ENCODE measurements at regions not wholly inside any gene's neighbourhood (a gene's known extent, or its start where the extent isn't known, plus 50 kb on each side); places are given as distances from the start of the nearest gene placed in this dataset.
"Not testable (repeated sequence)": the region's sequence is repeated elsewhere in the genome, so short reads cannot be mapped to it uniquely, and the experiment has no call there.

DNA sequence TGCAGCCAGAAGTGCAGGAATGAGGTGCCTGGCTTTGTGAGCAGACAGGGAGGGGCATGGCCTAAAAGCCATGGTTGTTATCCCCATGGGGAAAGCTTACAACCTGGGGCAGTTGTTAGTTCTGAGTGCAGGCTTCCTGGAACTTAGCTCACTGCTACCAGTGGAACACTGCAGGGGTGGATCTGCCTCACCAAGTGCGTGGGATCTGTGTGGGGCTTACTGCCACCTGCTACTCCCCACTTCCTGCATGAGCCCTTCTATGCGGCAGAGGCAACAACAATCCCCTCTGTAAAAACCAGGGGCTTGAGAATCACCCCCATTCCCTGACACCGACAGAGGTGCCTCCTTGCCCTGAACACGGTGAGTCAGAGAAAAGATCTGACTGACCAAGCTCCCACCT lies 174.6 kb downstream of the SPIN4 start:
- not testable (repeated sequence) for DNase-seq

DNA sequence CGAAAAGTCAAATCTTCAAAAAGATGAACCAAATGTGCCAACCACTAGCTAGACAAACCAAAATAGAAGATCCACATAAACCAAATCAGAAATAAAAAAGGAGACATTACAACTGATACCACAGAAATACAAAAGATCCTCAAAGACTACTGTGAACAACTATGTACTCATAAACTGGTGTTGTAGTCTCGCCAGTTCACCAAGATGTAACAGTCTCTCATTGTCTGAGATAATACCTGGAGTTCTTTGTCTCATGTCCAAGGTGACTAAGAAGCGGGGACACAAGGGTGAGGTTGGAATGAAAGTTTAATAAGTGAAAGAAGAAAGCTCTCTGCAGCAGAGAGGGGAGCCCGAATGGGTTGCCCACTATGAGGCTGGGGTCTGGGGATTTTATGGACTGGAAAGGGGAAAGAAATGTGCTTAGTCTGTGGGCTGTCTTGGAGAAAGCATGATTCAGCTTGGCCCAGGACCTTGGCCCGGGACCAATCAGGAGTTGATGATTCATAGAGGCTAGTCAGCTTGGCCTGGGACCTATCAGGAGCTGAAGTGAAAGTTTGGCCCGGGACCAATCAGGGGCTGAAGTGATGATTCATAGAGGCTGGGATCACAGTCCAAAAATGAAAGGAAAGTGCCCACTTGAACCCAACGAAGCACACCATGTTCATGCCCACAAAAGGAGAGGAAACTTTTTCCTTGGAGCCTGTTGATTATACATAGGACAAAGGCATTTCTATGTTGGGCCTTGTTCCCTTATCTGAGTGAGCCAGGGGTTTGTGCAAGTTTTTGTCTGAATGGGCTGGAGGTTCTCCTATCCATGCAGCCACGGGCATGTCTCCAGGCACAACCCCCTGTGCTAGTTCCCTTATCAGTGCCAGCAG lies 177.1 kb downstream of the SPIN4 start:
- not testable (repeated sequence) for DNase-seq

DNA sequence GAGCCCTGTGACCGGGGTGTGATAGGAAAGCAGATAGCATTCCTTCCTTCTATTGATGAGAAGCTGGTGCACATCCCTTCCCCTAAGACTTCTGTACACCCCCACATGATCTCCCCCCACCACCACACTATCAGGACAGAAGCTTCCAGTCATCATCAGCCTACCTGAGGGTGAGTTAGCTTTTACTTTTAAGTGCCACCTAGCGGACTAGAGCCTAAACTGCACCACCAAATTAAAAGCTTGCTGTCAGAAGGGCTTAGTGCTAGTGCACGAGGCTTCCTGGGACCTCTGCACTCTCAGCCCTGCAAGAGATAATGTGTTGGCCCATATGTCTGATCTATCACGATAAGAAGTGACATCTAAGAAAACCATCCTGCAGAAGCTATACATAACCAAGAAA lies 181.7 kb downstream of the SPIN4 start:
- DNase-seq = not testable (repeated sequence)

DNA sequence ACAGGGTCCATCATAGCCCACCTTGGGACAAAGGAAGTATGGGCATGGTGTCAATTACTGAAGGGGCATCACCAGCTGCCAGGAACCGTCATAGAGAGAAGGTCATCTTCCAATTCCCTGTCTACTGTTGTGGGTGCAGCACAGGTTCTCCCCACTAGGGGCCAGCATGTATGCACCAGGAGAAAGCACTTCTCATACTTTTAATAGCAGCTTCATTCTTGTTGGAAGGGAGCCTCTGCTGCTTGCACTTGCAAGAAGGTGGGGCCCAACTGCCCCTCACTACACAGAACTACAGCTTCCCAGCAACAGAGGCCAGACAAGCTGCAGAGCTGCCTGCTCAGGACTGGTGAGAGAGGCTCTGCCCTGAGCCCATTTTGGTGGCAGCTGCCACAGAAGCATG lies 182.2 kb downstream of the SPIN4 start:
- DNase-seq = not testable (repeated sequence)

DNA sequence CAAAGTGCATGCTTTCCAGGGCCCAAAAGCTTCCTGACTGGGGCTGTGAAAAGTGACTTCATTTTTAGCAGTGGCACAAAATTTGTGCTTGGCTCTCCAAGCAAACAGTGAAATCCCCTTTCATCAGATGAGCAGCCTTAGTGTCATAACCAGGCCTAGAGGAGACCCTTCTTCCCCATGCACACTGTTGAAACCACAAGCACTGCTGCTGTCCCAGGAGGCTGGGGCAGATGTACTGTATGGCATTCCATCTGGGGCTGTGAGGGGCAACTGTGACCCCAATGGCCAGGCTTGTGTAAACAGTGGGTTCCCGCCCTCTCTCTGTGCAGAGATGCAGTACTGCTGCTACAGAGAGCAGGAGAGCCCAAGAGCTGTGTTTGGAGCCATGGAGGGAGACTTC lies 184.1 kb downstream of the SPIN4 start:
- DNase-seq = not testable (repeated sequence)

DNA sequence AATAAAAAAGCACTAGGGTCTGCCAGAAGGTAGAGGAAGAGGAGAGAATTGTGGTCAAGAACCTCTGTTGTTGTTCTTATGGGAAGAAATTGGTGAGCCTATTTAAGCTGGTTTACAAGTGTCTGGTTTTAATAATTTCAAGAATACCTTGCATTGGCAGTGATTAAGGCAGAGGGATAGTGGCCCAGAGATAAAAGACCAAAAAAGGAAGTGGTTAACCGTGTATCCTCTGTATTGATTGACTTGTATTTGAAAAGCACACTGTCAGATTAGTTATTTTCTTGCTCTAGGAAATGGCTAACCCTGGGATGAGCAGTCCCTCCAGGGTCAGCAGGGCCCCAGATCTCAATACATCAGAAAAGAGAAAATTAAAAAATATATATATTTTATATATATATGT lies 190.1 kb downstream of the SPIN4 start:
- not testable (repeated sequence) for DNase-seq

DNA sequence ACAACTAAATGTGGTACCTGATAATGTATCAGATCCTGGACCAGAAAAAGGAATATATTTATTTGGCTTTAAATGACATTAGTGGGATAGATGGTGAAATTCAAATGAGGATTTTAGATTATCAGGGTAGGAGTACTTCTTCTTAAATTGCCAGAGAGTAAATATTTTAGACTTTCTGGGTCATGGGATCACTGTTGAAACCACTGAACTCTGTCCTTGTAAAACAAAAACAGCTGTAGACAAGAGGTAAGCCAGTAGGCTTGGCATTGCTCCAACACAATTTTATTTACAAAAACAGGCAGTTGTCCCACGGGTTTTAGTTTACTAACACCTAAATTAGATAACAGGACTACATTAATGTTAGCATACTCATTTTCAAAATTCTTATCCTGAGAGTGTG lies 190.8 kb downstream of the SPIN4 start:
- not testable (repeated sequence) for DNase-seq

DNA sequence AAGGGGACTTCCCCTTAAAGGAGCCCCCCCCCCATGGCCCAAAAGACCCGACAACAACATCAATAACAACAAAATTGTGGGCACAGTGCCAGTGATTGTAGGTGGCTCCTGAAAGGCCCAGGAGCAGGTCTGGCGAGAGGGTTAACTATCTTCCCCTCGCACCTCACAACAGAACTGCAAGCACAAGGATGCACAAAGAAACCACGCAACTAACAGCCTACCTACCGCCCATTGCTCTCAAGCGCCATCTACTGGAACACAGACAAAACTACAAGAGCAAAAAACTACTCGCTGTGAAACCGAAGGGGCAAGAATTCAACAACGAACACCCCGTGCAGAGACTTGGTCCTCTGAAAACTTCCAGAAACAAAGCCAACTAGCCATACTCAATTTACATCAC lies 205.6 kb downstream of the SPIN4 start:
- not testable (repeated sequence) for DNase-seq

DNA sequence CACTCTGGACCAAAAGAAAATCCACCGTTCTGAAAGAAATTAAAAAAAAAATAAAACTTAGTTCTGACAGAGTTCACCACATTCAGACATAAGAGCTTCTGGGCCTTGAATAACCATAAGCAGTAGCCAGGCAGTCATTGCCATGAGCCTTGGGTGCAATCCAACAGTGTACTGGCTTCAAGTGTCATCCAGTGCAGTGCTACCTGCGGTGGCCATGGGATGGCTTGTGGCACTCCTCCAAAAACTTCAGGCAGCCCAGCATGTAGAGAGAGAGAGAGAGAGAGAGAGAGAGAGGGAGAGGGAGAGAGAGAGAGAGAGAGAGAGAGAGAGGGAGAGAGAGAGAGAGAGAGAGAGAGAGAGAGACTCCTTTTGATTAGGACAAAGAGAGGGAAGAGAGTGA lies 208.5 kb downstream of the SPIN4 start:
- DNase-seq = not testable (repeated sequence)

DNA sequence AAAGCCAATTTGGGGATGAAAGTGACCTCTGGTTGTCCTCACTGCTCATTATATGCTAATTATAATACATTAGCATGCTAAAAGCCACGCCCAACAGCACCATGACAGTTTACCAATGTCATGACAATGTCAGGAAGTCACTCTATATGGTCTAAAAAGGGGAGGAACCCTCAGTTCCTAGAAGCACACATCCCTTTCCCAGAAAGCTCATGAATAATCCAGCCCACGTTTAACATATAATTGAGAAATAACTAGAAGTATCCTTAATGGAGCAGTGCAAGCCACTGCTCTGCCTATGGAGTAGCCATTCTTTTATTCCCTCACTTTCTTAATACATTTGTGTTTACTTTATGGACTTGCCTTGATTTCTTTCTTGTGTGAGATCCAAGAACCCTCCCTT lies 215.3 kb downstream of the SPIN4 start:
- DNase-seq = not testable (repeated sequence)

DNA sequence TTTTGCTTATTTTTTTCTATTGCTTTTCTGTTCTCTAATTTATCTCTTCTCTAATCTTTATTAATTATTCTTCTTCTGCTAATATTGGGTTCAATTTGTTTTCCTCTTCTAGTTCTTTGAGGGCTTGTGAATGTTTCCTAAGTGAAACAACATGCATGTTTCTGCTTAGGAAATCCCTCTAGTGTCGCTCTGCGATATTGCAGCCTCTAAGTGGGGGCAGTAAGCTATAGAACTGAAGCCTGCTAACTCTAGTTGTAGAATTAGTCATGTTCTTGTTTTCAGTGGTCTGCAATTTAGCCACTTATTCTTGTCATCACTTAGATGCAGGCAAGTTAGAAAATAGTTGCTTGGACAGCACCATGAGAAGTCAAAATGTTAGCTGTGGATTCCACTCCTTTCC lies 222.6 kb downstream of the SPIN4 start:
- DNase-seq = no peak

DNA sequence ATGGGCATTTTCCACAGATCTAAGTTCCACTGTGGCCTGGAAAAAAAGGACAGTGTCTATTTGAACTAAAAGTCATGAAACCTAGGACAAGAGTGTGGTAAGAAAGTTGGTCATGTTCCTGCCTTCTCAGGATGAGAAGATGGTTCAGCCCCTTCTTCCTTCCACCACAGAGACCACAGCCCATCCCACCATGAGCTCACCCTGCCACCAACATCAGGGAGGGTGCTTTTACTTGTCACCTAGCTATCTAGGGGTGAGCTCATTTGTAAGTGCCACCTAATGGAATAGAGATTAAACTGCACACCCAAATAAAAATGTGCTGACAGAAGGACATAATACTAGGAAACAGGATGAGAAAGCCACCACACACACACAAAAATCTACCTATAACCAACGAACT lies 235.9 kb downstream of the SPIN4 start:
- no peak for DNase-seq

DNA sequence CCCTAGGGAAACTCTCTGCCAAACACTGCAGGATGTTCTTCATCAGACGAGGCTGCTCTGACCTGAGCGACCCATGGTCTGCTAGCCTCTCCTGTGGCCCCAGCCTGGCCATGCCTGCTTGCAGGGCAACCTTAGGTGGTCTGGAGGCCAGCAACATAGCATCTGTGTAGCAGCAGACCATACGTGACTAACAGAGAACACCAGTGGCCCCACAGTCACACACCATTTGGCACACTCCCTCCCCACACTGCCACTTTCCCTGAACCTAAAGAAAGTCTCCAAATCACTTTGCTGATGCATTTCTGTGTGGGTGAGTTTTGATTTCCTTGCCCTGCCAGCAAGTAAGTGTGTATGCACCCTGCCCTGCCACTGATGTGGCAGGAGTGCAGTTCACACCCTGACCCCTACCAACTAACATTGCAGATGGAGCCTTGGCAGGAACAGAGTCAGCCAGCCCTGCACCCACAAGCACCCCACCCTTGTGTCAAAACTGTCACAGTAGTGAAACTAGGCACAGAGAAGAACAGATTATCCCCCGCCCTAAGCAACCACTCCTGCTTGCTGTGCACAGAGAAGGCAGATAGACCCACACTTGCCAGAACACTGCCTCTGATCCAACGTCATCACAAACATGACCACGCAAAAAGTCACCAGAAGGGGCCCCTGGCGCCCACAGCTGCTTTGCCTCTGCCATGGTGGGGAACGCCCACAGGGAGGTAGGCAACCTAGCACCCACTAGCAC lies 249.1 kb downstream of the SPIN4 start:
- DNase-seq = no peak

DNA sequence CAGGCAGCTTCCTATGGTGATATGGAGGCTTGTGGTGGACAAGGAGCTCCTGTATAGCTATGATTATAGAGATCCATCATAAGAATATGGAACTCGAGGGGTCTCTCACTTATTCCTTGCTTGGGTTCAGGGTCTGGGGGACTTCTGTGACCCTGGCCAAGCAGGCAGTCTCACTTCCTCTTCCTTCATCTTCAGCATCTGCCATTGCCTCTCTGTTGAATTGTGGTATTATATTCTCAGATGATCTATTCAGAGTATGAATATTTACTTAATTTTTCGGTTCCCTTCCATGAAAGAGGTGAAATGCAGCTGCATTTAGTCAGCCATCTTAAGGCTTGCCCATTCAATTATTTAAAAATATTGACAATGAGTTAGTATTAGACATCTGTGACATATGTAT lies 292.9 kb downstream of the SPIN4 start:
- no peak for DNase-seq

DNA sequence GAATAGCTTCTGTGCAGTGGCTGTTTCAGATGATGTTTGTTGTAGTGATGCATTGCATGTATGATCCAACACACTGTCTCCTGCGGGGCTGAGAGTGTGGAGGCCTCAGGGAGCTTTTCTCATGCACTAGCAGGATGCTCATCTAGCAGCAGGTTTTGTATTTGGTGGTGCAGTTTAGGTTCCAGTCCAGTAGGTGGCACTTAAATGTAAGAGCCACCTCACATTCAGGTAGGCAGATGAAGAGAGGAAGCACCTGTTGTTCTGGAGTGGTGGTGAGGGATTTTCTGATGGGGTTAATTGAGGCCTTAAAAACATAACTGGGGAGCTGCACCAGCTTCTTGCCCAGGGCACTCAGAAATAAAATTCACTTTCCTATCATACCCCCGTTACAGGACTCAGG lies 300.9 kb downstream of the SPIN4 start:
- DNase-seq = no peak

DNA sequence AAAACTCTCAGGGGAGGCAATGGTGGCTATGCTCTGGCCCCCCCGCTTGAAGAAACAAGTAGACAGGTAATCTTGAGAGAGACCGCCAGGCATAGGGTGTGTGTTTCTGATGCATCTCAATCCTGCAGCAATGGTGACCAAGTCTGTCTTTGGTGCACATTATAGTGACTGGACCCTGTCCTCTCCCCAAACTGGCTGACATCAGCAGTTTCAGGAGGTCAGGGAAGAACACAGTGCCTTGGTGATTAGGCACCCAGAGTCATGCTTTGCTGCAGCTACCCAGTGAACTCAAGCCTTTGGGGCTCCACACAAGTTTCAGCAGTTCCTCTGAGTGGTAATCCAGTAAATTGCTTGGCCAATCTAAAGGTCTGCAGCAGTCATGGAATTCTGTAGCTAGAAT lies 318.3 kb downstream of the SPIN4 start:
- DNase-seq = no peak

DNA sequence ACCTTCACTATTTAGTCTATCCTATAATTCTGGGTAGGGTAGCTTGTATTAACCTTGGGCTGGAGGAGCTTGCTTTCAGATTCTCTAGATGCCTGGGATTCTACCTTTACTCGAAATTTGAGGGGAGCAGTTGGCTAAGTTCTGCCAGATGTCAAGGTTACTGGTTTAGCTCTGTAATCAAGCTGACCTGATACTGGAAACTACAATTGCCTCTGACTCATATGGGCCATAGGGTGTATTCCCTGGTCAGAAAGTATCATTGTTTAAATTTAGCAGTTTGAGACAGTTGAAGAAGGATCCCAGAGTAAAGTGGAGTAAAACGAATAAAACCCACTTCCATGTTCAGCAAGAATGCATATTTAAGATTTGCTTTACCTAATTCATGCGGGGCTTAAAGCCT lies 337.6 kb downstream of the SPIN4 start:
- no peak for DNase-seq

DNA sequence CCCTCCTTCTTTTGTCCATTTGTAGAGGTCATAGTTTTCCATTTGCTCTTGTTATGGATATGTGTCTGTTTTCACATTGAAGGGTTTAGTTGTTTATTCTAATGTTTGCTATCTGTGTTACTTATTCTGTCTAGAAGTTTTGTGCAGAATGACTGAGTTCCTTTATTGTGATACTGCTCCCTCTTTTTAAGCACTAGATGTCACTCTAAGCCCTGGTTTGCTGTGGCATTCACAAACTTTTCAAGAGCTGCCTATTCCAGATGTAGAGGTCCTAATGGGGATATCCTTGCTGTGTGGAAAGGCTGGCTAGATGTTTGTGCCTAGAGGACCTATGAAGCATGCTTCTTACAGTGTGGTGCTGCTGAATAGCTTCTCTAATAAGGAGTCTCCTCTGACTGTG lies 338.6 kb downstream of the SPIN4 start:
- no peak for DNase-seq

DNA sequence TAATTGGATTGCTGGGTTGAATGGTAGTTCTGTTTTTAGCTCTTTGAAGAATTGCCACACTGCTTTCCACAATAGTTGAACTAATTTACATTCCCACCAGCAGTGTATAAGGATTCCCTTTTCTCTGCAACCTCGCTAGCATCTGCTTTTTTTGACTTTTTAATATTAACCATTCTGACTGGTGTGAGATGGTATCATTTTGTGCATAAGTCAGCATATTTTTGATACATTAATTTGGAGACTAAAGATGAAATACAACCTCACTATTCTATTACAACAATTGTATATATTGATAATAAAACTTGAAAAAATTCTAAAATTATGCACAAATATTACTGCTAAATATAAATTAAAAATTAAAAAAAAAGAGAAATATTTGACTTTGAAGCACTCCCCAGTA lies 350.9 kb downstream of the SPIN4 start:
- DNase-seq = not testable (repeated sequence)

Measured in activated T-cell treated with anti-CD3 and anti-CD28 coated beads, Interleukin-2, amount 50 U/mL, for 1 hour (primary cell).